HepG2 (cell line): ENCODE measurements at regions not wholly inside any gene's neighbourhood (a gene's known extent, or its start where the extent isn't known, plus 50 kb on each side); places are given as distances from the start of the nearest gene placed in this dataset.
A peak's percentile ranks its signal among the peaks of the same experiment; 100 is the strongest.

Source experiments
- ATAC-seq: fragments of 200-7000 bp; cut with Tn5 transposase; 3 replicates; pipeline ENCODE4 v1.9.1; 2020; ENCODE audit warnings: mild to moderate bottlenecking, moderate library complexity
- BruUV-seq: library from RNA; stranded (reverse); fragments of 400-500 nt; replicated peaks from 2 replicates; lab custom pipeline; 2021; lab: Mats Ljungman, UMichigan
- CTCF ChIA-PET: fragments of 300-600 bp; formaldehyde crosslinking; extraction: SDS; loops from one replicate; lab custom pipeline; 2021; ENCODE audit warnings: low total read pairs, inconsistent platforms, low intra/inter-chr PET ratio; lab: Yijun Ruan, JAX
- POLR2A ChIA-PET: fragments of 350-600 bp; sonication (Branson Sonifier 250); formaldehyde crosslinking; loops from one replicate; lab custom pipeline; 2020; ENCODE audit warnings: antibody characterized with exemption, inconsistent platforms; lab: Yijun Ruan, JAX
- DNase-seq: peaks from one replicate; pipeline ENCODE4 v3.0.0-alpha.2; 2015; ENCODE audit warnings: low spot score
- FAIRE-seq: peaks from 3 replicates; lab custom pipeline; 2011; peaks lifted over from hg19 to GRCh38; lab: Jason Lieb, UNC
- H2AFZ ChIP-seq: one replicate; pipeline ENCODE4 v1.6.1; 2011; ENCODE audit warnings: low read length, inconsistent platforms
- H3K27ac ChIP-seq: fragments of 300-600 bp; 3 replicates; pipeline ENCODE4 v1.8.0; 2011; ENCODE audit warnings: mixed run types, mild to moderate bottlenecking, mixed read lengths, low read length, inconsistent platforms; ENCODE audit not compliant: insufficient read depth; ENCODE audit errors: extremely low read length
- H3K27me3 ChIP-seq, 2 experiments: fragments of 200-600 bp in 1 of 2; 2 replicates in 1 of 2; 3 replicates in 1 of 2; pipeline versions ENCODE4 v1.6.0 to v1.8.0; 2011; ENCODE audit warnings: low read length in 2 of 2, mild to moderate bottlenecking in 2 of 2, moderate library complexity in 2 of 2, inconsistent platforms in 1 of 2; ENCODE audit not compliant: insufficient read depth in 2 of 2, control insufficient read depth in 1 of 2
- H3K36me3 ChIP-seq, 2 experiments: fragments of 200-600 bp in 1 of 2; replicated peaks in 1 of 2; 2 replicates in 1 of 2; 3 replicates in 1 of 2; pipeline versions ENCODE4 v1.5.1 to v1.8.0; 2011; ENCODE audit warnings: low read length in 2 of 2, inconsistent platforms in 1 of 2; ENCODE audit not compliant: insufficient read depth in 2 of 2, control insufficient read depth in 1 of 2
- H3K4me1 ChIP-seq: 2 replicates; pipeline ENCODE4 v1.5.1; 2012; ENCODE audit warnings: low read length, inconsistent platforms; ENCODE audit not compliant: insufficient read depth
- H3K4me2 ChIP-seq: 2 replicates; pipeline ENCODE4 v1.6.0; 2011; ENCODE audit warnings: low read depth, low read length, inconsistent platforms
- H3K4me3 ChIP-seq, 3 experiments: fragments of 200-600 bp in 1 of 3; sonication (generic), shearing (Covaris generic) in 1 of 3; replicated peaks in 1 of 3; 2 replicates each; pipeline ENCODE4 v1.5.1; 2011 to 2016; ENCODE audit warnings: low read length in 3 of 3, inconsistent platforms in 2 of 3, low read depth in 2 of 3, mild to moderate bottlenecking in 2 of 3, control low read depth in 1 of 3, mixed read lengths in 1 of 3; ENCODE audit not compliant: insufficient read depth in 1 of 3
- H3K79me2 ChIP-seq: one replicate; pipeline ENCODE4 v1.6.1; 2011; ENCODE audit warnings: low read length, inconsistent platforms; ENCODE audit not compliant: insufficient read depth
- H3K9ac ChIP-seq: 2 replicates; pipeline ENCODE4 v1.6.0; 2011; ENCODE audit warnings: mild to moderate bottlenecking, low read depth, low read length, inconsistent platforms; ENCODE audit not compliant: insufficient read depth
- H3K9me3 ChIP-seq: 2 replicates; pipeline ENCODE4 v1.5.1; 2012; ENCODE audit warnings: mild to moderate bottlenecking, low read length
- H4K20me1 ChIP-seq: 2 replicates; pipeline ENCODE4 v1.6.0; 2011; ENCODE audit warnings: inconsistent platforms, mild to moderate bottlenecking, low read length, moderate library complexity; ENCODE audit not compliant: insufficient read depth
- MAFF ChIP-seq: IDR thresholded peaks from 2 replicates; pipeline ENCODE4 v1.6.1; 2011; ENCODE audit warnings: low read depth, low read length, improper control_type of control experiment
- MAFK ChIP-seq, 2 experiments: IDR thresholded peaks in 1 of 2; conservative IDR thresholded peaks in 1 of 2; 2 replicates each; pipeline ENCODE4 v1.6.1; 2011; ENCODE audit warnings: improper control_type of control experiment in 2 of 2, low read length in 2 of 2
- NFAT5 ChIP-seq: sonication (generic); formaldehyde crosslinking; IDR thresholded peaks from 2 replicates; pipeline ENCODE4 v1.4.0; 2020; ENCODE audit warnings: missing genetic modification reagents
- XBP1 ChIP-seq: sonication (generic); formaldehyde crosslinking; IDR thresholded peaks from 2 replicates; pipeline ENCODE4 v1.5.0; 2020; ENCODE audit warnings: missing genetic modification reagents
- ZNF839 ChIP-seq: sonication (generic); formaldehyde crosslinking; IDR thresholded peaks from 2 replicates; pipeline ENCODE4 v1.4.0; 2020; ENCODE audit warnings: missing genetic modification reagents, mild to moderate bottlenecking, borderline replicate concordance
- WGBS: methylation state at CpG from one replicate; pipeline ENCODE4 v1.1.6; 2017; ENCODE audit warnings: low lambda C conversion rate; 5-methylcytosine and 5-hydroxymethylcytosine counted together
- in situ Hi-C: cut with HindIII; loops from 2 replicates; pipeline ENCODE4 v1.10.0; 2017; ENCODE audit warnings: low pct_unique_long_range_greater_than_20kb; ENCODE audit not compliant: extremely low pct_ligation_motif_present
- intact Hi-C: fragments of 100-400 bp; cut with micrococcal nuclease; formaldehyde crosslinking; loops from one replicate; pipeline ENCODE4 v1.10.0; 2022; ENCODE audit not compliant: unreplicated experiment

GRCh38 chr6:66913657-66914056, 1206.6 kb upstream of the EYS start:
- ChIA-PET POLR2A (no interaction called here), CTCF (no interaction called here)
- H3K9me3 ChIP-seq: no peaks in the 10 kb centered on the region
- H3K79me2 ChIP-seq: no peaks in the 10 kb centered on the region
- in situ Hi-C loops (no loop called here), intact Hi-C loops (no loop called here)
- H3K27me3 ChIP-seq: no peaks in the 10 kb centered on the region
- H3K9ac ChIP-seq: no peak overlapping the region
- no peak overlapping the region for H3K27ac ChIP-seq
- no peak overlapping the region for H3K4me2 ChIP-seq
- no peak for DNase-seq
- no TSS peak for BruUV-seq
- no peaks in the 10 kb centered on the region for H3K36me3 ChIP-seq
- no peaks in the 10 kb centered on the region for H3K4me1 ChIP-seq
- TF ChIP-seq MAFK (conservative IDR thresholded peaks at IDR 0.05 in 1 of 2, IDR thresholded peaks at IDR 0.05 in 1 of 2; ENCODE audit: low read length in 2 of 2) (peak; percentile 61 to 76), XBP1 (no peak), MAFF (peak; percentile 49; the same call in 1 of the 2 replicates)
- no peak overlapping the region for H2AFZ ChIP-seq
- ATAC-seq: no peak
- WGBS: under 1% methylated on average over 2 of the region's 2 CpGs
- FAIRE-seq: no peak
- no peak overlapping the region for H3K4me3 ChIP-seq
- no peaks in the 10 kb centered on the region; the same call in 1 of the 2 replicates for H4K20me1 ChIP-seq

- no peak for ATAC-seq
- FAIRE-seq: no peak
- intact Hi-C loops: no loop called here
- 18% methylated on average over 4 of the region's 4 CpGs for WGBS
- ChIA-PET CTCF (no interaction called here), POLR2A (no interaction called here)
- Histone ChIP-seq H3K36me3 (no peaks in the 10 kb centered on the region), H3K4me2 (no peak overlapping the region), H3K79me2 (no peaks in the 10 kb centered on the region), H2AFZ (no peak overlapping the region), H3K9me3 (peaks cover 8% of the 10 kb centered on the region), H3K4me1 (no peaks in the 10 kb centered on the region), H3K4me3 (no peak overlapping the region), H4K20me1 (no peaks in the 10 kb centered on the region), H3K27me3 (no peaks in the 10 kb centered on the region), H3K27ac (no peak overlapping the region), H3K9ac (no peak overlapping the region)
- no peak for TF ChIP-seq NFAT5 (CRISPR knock-in tag)
- TF ChIP-seq MAFF: peak; percentile 83
- peak; percentile 82 to 85 for TF ChIP-seq MAFK (conservative IDR thresholded peaks at IDR 0.05 in 1 of 2, IDR thresholded peaks at IDR 0.05 in 1 of 2; ENCODE audit: low read length in 2 of 2)
- no peak for TF ChIP-seq ZNF839 (CRISPR knock-in tag)
- BruUV-seq: no TSS peak
- in situ Hi-C loops: no loop called here
- DNase-seq: no peak
Observed at GRCh38 chr6:66902457-66902856, 1195.4 kb upstream of the EYS start.
